ENCODE measurements at regions not wholly inside any gene's neighbourhood (a gene's known extent, or its start where the extent isn't known, plus 50 kb on each side); places are given as distances from the start of the nearest gene placed in this dataset.

- in situ Hi-C loops (cut with MboI; ENCODE audit: low sequenced_read_pairs in 4 of 4) (no loop called here), intact Hi-C loops (cut with DNase I; ENCODE audit: low total_unique reads) (loop anchor here (2.0 to 5.0 kb wide), 3 partner anchors 27 to 159 kb away; no protein-coding TSS in a partner anchor)
- ATAC-seq (peak; percentile 61 to 75), DNase-seq (no peak)
- no peaks in the 10 kb centered on the region for H3K36me3 ChIP-seq
- H3K4me1 ChIP-seq: peaks cover 28 to 44% of the 10 kb centered on the region in 2 donors
- H3K9me3 ChIP-seq: no peaks in the 10 kb centered on the region
- H3K4me3 ChIP-seq: no peak overlapping the region
- no peaks in the 10 kb centered on the region for H3K27me3 ChIP-seq
- no peak for TF ChIP-seq POLR2A (IDR thresholded peaks at IDR 0.05)
- no peak for TF ChIP-seq CTCF (IDR thresholded peaks at IDR 0.05 in 4 of 5, conservative IDR thresholded peaks at IDR 0.05 in 1 of 5)
- peak overlapping the region; percentile 80 to 90 (median 87) for H3K27ac ChIP-seq
Measured at GRCh38 chr1:212233321-212233720, 51.9 kb upstream of the PPP2R5A start.

- Histone ChIP-seq H3K4me3 (no peak overlapping the region), H3K27ac (peak overlapping the region; percentile 80 to 90 (median 87)), H3K9me3 (no peaks in the 10 kb centered on the region), H3K27me3 (no peaks in the 10 kb centered on the region), H3K36me3 (no peaks in the 10 kb centered on the region), H3K4me1 (peaks cover 35 to 51% of the 10 kb centered on the region in 2 donors)
- ATAC-seq (peak; percentile 96 to 97), DNase-seq (peak; percentile 74 to 82)
- intact Hi-C loops (cut with DNase I; ENCODE audit: low total_unique reads): loop anchor here (2.0 to 5.0 kb wide), 2 partner anchors 52 to 117 kb away; no protein-coding TSS in a partner anchor
- TF ChIP-seq CTCF (IDR thresholded peaks at IDR 0.05 in 4 of 5, conservative IDR thresholded peaks at IDR 0.05 in 1 of 5) (no peak), POLR2A (IDR thresholded peaks at IDR 0.05) (no peak)
- in situ Hi-C loops (cut with MboI; ENCODE audit: low sequenced_read_pairs in 4 of 4): no loop called here
Measured at GRCh38 chr1:212234431-212235395, 50.5 kb upstream of the PPP2R5A start.
